SU-DHL-6 (cell line): ENCODE measurements at regions not wholly inside any gene's neighbourhood (a gene's known extent, or its start where the extent isn't known, plus 50 kb on each side); places are given as distances from the start of the nearest gene placed in this dataset.

Source experiments
- EZH2phosphoT487 ChIP-seq: fragments of 200-600 bp; sonication (generic), shearing (Covaris generic); conservative IDR thresholded peaks from 2 replicates; pipeline ENCODE4 v1.6.1; 2018; ENCODE audit warnings: mild to moderate bottlenecking, antibody characterized with exemption, low read length, moderate library complexity, mixed read lengths
- TF ChIP-seq, protein P1 (sequence below): fragments of 200-600 bp; sonication (generic); IDR thresholded peaks from one replicate; pipeline ENCODE4 v1.5.1; 2017; ENCODE audit warnings: antibody characterized with exemption, mild to moderate bottlenecking, low read length, moderate library complexity; ENCODE audit not compliant: insufficient read depth, poor library complexity, severe bottlenecking

DNA sequence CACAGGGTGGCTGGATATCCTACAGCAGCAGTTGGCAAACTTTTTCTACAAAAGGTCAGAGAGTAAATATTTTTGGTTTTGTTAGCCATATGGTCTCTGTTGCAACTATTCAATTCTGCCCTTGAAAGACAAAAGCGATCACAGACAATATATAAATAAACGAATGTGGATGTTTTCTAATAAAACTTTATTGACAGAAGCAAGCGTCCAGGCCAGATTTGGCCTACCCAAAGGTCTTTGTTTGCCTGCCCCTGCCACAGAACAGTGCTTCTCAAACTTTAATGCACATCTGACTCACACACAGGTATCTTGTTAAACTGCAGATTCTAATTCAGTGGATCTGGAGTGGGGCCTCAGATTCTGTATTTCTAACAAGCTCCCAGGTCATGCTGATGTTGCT lies 621.4 kb upstream of the DIPK2B start:
- TF ChIP-seq, protein P1, sequence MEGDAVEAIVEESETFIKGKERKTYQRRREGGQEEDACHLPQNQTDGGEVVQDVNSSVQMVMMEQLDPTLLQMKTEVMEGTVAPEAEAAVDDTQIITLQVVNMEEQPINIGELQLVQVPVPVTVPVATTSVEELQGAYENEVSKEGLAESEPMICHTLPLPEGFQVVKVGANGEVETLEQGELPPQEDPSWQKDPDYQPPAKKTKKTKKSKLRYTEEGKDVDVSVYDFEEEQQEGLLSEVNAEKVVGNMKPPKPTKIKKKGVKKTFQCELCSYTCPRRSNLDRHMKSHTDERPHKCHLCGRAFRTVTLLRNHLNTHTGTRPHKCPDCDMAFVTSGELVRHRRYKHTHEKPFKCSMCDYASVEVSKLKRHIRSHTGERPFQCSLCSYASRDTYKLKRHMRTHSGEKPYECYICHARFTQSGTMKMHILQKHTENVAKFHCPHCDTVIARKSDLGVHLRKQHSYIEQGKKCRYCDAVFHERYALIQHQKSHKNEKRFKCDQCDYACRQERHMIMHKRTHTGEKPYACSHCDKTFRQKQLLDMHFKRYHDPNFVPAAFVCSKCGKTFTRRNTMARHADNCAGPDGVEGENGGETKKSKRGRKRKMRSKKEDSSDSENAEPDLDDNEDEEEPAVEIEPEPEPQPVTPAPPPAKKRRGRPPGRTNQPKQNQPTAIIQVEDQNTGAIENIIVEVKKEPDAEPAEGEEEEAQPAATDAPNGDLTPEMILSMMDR = no peak
- no peak for TF ChIP-seq EZH2phosphoT487
